Natural killer cell (primary cell): ENCODE measurements at regions not wholly inside any gene's neighbourhood (a gene's known extent, or its start where the extent isn't known, plus 50 kb on each side); places are given as distances from the start of the nearest gene placed in this dataset.

Experiments
- ATAC-seq, 3 donors: fragments of 150-1000 bp in 2 of 3; fragments of 200-7000 bp in 1 of 3; cut with Tn5 transposase; 1 replicate in 1 of 3; 2 replicates in 2 of 3; pipeline ENCODE4 v1.10.0; 2021; ENCODE audit warnings: mild to moderate bottlenecking in 2 of 3, moderate library complexity in 2 of 3
- DNase-seq, 2 donors: peaks; one replicate each; pipeline versions ENCODE4 v3.0.0 to v3.0.0-alpha.2; 2013 to 2021; ENCODE audit warnings: mixed read lengths in 1 of 2
- H3K27ac ChIP-seq: one replicate; pipeline ENCODE4 v1.5.1; 2013; ENCODE audit warnings: mild to moderate bottlenecking, low read length
- H3K27me3 ChIP-seq: one replicate; pipeline ENCODE4 v1.6.1; 2013; ENCODE audit warnings: low read length; ENCODE audit not compliant: control insufficient read depth, insufficient read depth
- H3K36me3 ChIP-seq: one replicate; pipeline ENCODE4 v1.6.1; 2013; ENCODE audit warnings: low read length; ENCODE audit not compliant: control insufficient read depth, insufficient read depth
- H3K4me1 ChIP-seq: one replicate; pipeline ENCODE4 v1.6.1; 2013; ENCODE audit warnings: low read length; ENCODE audit not compliant: control insufficient read depth, insufficient read depth
- H3K4me3 ChIP-seq: one replicate; pipeline ENCODE4 v1.5.1; 2013; ENCODE audit warnings: low read length
- H3K9me3 ChIP-seq: one replicate; pipeline ENCODE4 v1.6.1; 2013; ENCODE audit warnings: low read length; ENCODE audit not compliant: control insufficient read depth, insufficient read depth
- H3K27ac Mint-ChIP-seq, 2 donors: one replicate each; pipeline ENCODE4 v1.8.0; 2022; ENCODE audit warnings: mild to moderate bottlenecking in 2 of 2, mixed read lengths in 2 of 2, moderate library complexity in 1 of 2
- H3K27me3 Mint-ChIP-seq, 2 donors: one replicate each; pipeline ENCODE4 v1.8.0; 2022; ENCODE audit warnings: low read depth in 2 of 2, mixed read lengths in 2 of 2
- H3K36me3 Mint-ChIP-seq: one replicate; pipeline ENCODE4 v1.8.0; 2022; ENCODE audit warnings: mixed read lengths
- H3K4me1 Mint-ChIP-seq, 2 donors: one replicate each; pipeline ENCODE4 v1.8.0; 2022; ENCODE audit warnings: mixed read lengths in 2 of 2
- H3K4me3 Mint-ChIP-seq: one replicate; pipeline ENCODE4 v1.8.0; 2022; ENCODE audit warnings: mild to moderate bottlenecking, moderate library complexity, mixed read lengths
- H3K9me3 Mint-ChIP-seq, 2 donors: one replicate each; pipeline ENCODE4 v1.8.0; 2022; ENCODE audit warnings: mixed read lengths in 2 of 2
- CTCF ChIP-seq: fragments of 200-600 bp; IDR thresholded peaks from one replicate; pipeline ENCODE4 v1.8.0; 2022; ENCODE audit warnings: antibody characterized with exemption
- WGBS: methylation state at CpG from one replicate; pipeline ENCODE4 v1.1.7; 2013; ENCODE audit warnings: missing lambda C conversion rate; ENCODE audit not compliant: insufficient coverage; 5-methylcytosine and 5-hydroxymethylcytosine counted together
- intact Hi-C: fragments of 100-400 bp; cut with micrococcal nuclease; formaldehyde crosslinking; loops from one replicate; pipeline ENCODE4 v1.14.2; 2022

DNA sequence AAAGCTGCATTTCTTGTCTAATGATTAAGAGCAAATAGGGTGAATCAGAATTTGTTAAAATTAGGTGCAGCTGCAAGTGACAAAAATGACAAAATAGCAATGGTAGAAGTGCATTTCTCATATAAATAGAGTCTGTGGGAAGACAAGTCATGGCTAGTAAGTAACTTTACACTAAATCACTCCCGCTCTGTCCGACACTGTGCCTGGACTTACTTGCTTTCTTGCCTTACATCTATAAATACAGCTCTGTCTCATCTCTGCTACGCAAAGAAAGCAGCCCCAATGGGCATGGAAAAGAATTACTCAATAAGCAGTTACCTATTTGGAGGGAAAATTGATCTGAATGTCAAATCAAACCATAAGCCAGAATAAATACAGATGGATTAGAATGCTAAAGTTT is 245.4 kb upstream of the KRR1 start:
- H3K9me3 ChIP-seq = no peaks in the 10 kb centered on the region
- no peaks in the 10 kb centered on the region for H3K4me1 ChIP-seq
- H3K27ac ChIP-seq = no peak overlapping the region
- 100% methylated on average over 2 of the region's 3 CpGs for WGBS
- H3K4me3 ChIP-seq = no peak overlapping the region
- Mint-ChIP-seq H3K4me3 (no peak overlapping the region), H3K36me3 (no peaks in the 10 kb centered on the region), H3K9me3 (no peaks in the 10 kb centered on the region), H3K27me3 (peaks cover 0 to 8% of the 10 kb centered on the region in 2 donors), H3K27ac (no peak overlapping the region), H3K4me1 (peaks cover 0 to 16% of the 10 kb centered on the region in 2 donors)
- TF ChIP-seq CTCF = no peak
- intact Hi-C loops = no loop called here
- no peaks in the 10 kb centered on the region for H3K27me3 ChIP-seq
- ATAC-seq (no peak), DNase-seq (no peak)
- H3K36me3 ChIP-seq = no peaks in the 10 kb centered on the region

GRCh38 chr12:75756111-75756510 is 244.7 kb upstream of the KRR1 start:
- H3K9me3 ChIP-seq = no peaks in the 10 kb centered on the region
- H3K4me3 ChIP-seq = no peak overlapping the region
- no peaks in the 10 kb centered on the region for H3K27me3 ChIP-seq
- no peak for DNase-seq
- ATAC-seq = no peak
- no peak for TF ChIP-seq CTCF
- H3K27ac ChIP-seq = no peak overlapping the region
- H3K36me3 ChIP-seq = no peaks in the 10 kb centered on the region
- Mint-ChIP-seq H3K9me3 (no peaks in the 10 kb centered on the region), H3K27ac (no peak overlapping the region), H3K4me1 (peaks cover 0 to 16% of the 10 kb centered on the region in 2 donors), H3K4me3 (no peak overlapping the region), H3K27me3 (peaks cover 0 to 8% of the 10 kb centered on the region in 2 donors), H3K36me3 (no peaks in the 10 kb centered on the region)
- intact Hi-C loops = no loop called here
- H3K4me1 ChIP-seq = no peaks in the 10 kb centered on the region

DNA sequence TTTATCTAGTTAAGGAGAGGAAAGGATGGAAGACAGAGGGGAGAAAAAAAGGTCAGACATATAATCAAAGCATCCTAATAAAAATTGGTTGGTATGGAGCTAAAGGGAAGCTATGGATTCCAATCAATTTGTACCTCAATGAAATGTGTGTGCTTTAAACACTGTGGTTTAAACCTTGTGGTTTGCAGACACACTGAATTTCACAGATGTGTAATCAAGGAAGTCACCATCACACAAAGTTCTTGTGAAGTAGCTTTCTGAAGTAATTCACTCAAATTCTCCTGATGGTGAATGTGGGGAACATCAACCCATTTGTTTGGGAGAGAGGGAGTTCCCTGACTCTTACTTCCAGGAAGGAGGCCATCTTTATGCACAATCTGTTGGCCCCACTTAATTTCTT is 243.3 kb upstream of the KRR1 start:
- Histone ChIP-seq H3K4me1 (no peaks in the 10 kb centered on the region), H3K27me3 (no peaks in the 10 kb centered on the region), H3K9me3 (no peaks in the 10 kb centered on the region), H3K27ac (peak overlapping the region; percentile 11), H3K4me3 (no peak overlapping the region), H3K36me3 (no peaks in the 10 kb centered on the region)
- Mint-ChIP-seq H3K27ac (peak overlapping the region; percentile 5 to 78), H3K4me1 (peaks cover 0 to 16% of the 10 kb centered on the region in 2 donors), H3K4me3 (peak overlapping the region; percentile 41), H3K27me3 (peaks cover 0 to 8% of the 10 kb centered on the region in 2 donors), H3K9me3 (no peaks in the 10 kb centered on the region), H3K36me3 (no peaks in the 10 kb centered on the region)
- intact Hi-C loops = no loop called here
- ATAC-seq (peak; percentile 41 to 61 (median 59)), DNase-seq (no peak)
- no peak for TF ChIP-seq CTCF

DNA sequence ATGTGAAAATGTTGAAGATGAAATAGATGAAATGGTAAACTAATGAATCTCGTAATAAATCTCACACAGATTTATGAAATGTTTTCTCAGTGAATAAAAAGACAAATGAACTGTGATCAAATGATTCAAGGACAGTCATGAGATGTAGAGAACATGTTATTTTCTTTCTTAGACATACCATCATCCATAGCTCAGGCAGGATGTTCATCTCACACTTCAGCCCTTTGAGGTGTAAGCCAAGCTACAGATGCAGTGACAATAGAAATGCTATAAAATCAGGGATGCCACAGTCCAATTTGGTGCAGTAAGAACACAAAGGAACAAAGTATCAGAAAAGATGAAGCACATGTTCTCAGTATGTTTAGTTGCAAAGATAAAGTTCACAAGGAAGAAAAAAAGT is 242.7 kb upstream of the KRR1 start:
- peak; percentile 60 to 64 (median 63) for ATAC-seq
- H3K4me3 Mint-ChIP-seq = peak overlapping the region; percentile 41
- H3K27me3 Mint-ChIP-seq = peaks cover 0 to 8% of the 10 kb centered on the region in 2 donors

More for the DNA sequence above, 242.7 kb upstream of the KRR1 start:
- intact Hi-C loops = no loop called here
- peak overlapping the region; percentile 5 to 78 for H3K27ac Mint-ChIP-seq
- H3K4me1 Mint-ChIP-seq = peaks cover 0 to 16% of the 10 kb centered on the region in 2 donors
- no peaks in the 10 kb centered on the region for H3K4me1 ChIP-seq
- H3K9me3 Mint-ChIP-seq = no peaks in the 10 kb centered on the region
- H3K9me3 ChIP-seq = no peaks in the 10 kb centered on the region
- H3K4me3 ChIP-seq = no peak overlapping the region
- no peak for TF ChIP-seq CTCF
- no peak for DNase-seq
- WGBS = no CpG with 5 or more reads among the region's 1 CpG
- no peaks in the 10 kb centered on the region for H3K27me3 ChIP-seq
- H3K27ac ChIP-seq = no peak overlapping the region
- no peaks in the 10 kb centered on the region for H3K36me3 ChIP-seq
- H3K36me3 Mint-ChIP-seq = no peaks in the 10 kb centered on the region
